ENCODE measurements at regions not wholly inside any gene's neighbourhood (a gene's known extent, or its start where the extent isn't known, plus 50 kb on each side); places are given as distances from the start of the nearest gene placed in this dataset.

DNA sequence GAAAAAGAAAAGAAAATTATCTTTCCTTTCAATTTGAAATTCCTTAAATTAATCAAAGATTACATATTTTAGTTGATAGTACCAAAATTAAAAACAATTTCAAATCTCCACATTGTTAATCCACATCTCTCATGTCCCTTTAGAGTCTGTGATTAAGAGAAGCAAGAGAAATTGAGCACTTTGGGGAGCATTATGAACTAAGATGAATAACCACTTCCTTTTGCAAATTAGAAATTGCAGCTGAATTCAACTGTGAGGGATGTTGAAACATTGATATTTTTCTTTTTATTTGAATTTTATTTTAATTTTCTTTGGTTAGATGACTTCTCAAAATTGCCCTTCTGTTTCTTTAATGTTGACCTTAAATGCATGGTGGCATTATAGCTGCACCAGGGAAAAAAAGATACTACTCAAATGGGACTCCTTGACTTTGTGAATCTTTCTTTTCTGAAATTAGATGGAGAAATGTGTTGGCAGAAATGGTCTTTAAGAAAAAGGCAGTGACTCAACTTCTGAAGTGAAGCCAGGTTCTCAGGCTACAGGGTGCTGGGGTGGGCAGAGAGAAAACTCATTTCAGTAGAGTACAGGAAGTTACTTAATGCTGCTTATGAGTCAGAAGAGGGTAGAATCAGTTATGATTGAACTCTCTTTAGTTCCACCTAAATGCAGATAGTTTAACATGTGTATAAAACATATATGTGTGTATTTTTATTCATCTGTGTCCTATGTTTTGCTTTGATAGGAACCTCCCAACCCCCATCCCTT, 92.0 kb upstream of the TNIP3 start:
- TF ChIP-seq, protein P1, sequence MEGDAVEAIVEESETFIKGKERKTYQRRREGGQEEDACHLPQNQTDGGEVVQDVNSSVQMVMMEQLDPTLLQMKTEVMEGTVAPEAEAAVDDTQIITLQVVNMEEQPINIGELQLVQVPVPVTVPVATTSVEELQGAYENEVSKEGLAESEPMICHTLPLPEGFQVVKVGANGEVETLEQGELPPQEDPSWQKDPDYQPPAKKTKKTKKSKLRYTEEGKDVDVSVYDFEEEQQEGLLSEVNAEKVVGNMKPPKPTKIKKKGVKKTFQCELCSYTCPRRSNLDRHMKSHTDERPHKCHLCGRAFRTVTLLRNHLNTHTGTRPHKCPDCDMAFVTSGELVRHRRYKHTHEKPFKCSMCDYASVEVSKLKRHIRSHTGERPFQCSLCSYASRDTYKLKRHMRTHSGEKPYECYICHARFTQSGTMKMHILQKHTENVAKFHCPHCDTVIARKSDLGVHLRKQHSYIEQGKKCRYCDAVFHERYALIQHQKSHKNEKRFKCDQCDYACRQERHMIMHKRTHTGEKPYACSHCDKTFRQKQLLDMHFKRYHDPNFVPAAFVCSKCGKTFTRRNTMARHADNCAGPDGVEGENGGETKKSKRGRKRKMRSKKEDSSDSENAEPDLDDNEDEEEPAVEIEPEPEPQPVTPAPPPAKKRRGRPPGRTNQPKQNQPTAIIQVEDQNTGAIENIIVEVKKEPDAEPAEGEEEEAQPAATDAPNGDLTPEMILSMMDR (IDR thresholded peaks at IDR 0.05), result no peak
- no peak for TF ChIP-seq POLR2A (IDR thresholded peaks at IDR 0.05)

Data from right lobe of liver (tissue), 4 donors.